ENCODE measurements at regions not wholly inside any gene's neighbourhood (a gene's known extent, or its start where the extent isn't known, plus 50 kb on each side); places are given as distances from the start of the nearest gene placed in this dataset.

DNA sequence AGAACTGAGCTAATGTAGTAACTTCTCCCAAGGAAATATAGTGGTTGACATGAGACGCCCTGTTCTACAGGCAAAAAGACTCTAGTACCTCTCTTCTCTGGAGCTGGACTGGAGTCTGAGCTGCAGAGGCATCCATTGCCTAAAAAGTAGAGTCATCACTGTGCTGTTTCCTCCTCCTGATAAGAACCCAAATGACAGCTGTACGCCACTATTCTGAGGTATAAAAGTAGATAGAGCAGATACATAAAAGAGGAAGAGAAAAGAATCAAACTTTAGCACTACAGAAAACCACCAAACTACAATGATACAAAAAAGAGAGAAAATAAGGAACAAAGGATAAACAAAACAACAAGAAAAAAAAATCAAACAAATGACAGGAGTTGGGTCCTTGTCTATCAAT, 1568.8 kb downstream of the PLA2G4A start:
- intact Hi-C loops (cut with DNase I, micrococcal nuclease) = no loop called here
- no peak for TF ChIP-seq CTCF (IDR thresholded peaks at IDR 0.05)
- Mint-ChIP-seq H3K4me1 (ENCODE audit: low read depth) (no peaks in the 10 kb centered on the region), H3K36me3 (ENCODE audit: low read depth) (no peaks in the 10 kb centered on the region), H3K4me3 (no peak overlapping the region), H3K27ac (no peak overlapping the region), H3K27me3 (no peaks in the 10 kb centered on the region), H3K9me3 (peaks cover 7% of the 10 kb centered on the region)
- POLR2A ChIA-PET = no interaction called here
- ATAC-seq (ENCODE audit: poor library complexity) = no peak
- no peak overlapping the region for H3K4me3 ChIP-seq (ENCODE audit: low read length)
- CTCF ChIA-PET = no interaction called here
- H3K36me3 ChIP-seq (ENCODE audit: insufficient read depth, low read length) = no peaks in the 10 kb centered on the region
- no peaks in the 10 kb centered on the region for H3K4me1 ChIP-seq (ENCODE audit: insufficient read depth, low read length)
- no peaks in the 10 kb centered on the region for H3K27me3 ChIP-seq (ENCODE audit: control insufficient read depth in 1 of 2, insufficient read depth in 2 of 2, low read length in 2 of 2)
- no peaks in the 10 kb centered on the region for H3K9me3 ChIP-seq (ENCODE audit: control insufficient read depth in 1 of 2, insufficient read depth in 1 of 2, low read length in 2 of 2)
- H3K27ac ChIP-seq (ENCODE audit: low read depth in 1 of 2, low read length in 2 of 2) = no peak overlapping the region
- no peak for DNase-seq

- Mint-ChIP-seq H3K36me3 (ENCODE audit: low read depth) (no peaks in the 10 kb centered on the region), H3K4me3 (no peak overlapping the region), H3K27me3 (no peaks in the 10 kb centered on the region), H3K4me1 (ENCODE audit: low read depth) (no peaks in the 10 kb centered on the region), H3K9me3 (peaks cover 7% of the 10 kb centered on the region), H3K27ac (no peak overlapping the region)
- ATAC-seq (ENCODE audit: poor library complexity) (no peak), DNase-seq (no peak)
- intact Hi-C loops (cut with DNase I, micrococcal nuclease) = no loop called here
- no peaks in the 10 kb centered on the region for H3K36me3 ChIP-seq (ENCODE audit: insufficient read depth, low read length)
- no peaks in the 10 kb centered on the region for H3K4me1 ChIP-seq (ENCODE audit: insufficient read depth, low read length)
- H3K27ac ChIP-seq (ENCODE audit: low read depth in 1 of 2, low read length in 2 of 2) = no peak overlapping the region
- no peaks in the 10 kb centered on the region for H3K27me3 ChIP-seq (ENCODE audit: control insufficient read depth in 1 of 2, insufficient read depth in 2 of 2, low read length in 2 of 2)
- POLR2A ChIA-PET = no interaction called here
- CTCF ChIA-PET = no interaction called here
- H3K4me3 ChIP-seq (ENCODE audit: low read length) = no peak overlapping the region
- no peak for TF ChIP-seq CTCF (IDR thresholded peaks at IDR 0.05)
- no peaks in the 10 kb centered on the region for H3K9me3 ChIP-seq (ENCODE audit: control insufficient read depth in 1 of 2, insufficient read depth in 1 of 2, low read length in 2 of 2)
Measured at GRCh38 chr1:188402986-188403385, 1574.2 kb downstream of the PLA2G4A start.

DNA sequence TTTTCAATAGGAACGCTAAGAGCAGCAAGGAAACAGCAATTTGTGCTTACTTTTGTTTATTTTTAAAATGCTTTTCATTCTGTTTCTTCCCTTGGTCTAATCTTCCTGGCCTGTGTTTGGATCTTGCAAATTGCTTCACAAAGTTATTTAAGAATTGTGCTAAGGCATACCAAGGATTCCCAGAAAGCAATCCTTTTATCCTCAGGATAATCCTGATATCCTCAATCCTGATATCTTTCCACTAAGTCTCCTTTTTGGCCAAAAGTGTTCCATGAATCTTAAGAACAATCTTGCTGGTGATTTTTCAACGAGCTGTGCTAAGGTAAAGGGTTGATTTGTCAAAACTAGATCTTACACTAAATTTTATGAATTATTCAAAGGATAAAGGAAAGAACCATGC, 1577.9 kb downstream of the PLA2G4A start:
- ATAC-seq (ENCODE audit: poor library complexity) (no peak), DNase-seq (no peak)
- no peak overlapping the region for H3K4me3 ChIP-seq (ENCODE audit: low read length)
- H3K4me3 Mint-ChIP-seq = no peak overlapping the region
- TF ChIP-seq CTCF (IDR thresholded peaks at IDR 0.05) = no peak
- H3K27ac Mint-ChIP-seq = no peak overlapping the region
- no peaks in the 10 kb centered on the region for H3K27me3 Mint-ChIP-seq
- intact Hi-C loops (cut with DNase I, micrococcal nuclease) = no loop called here
- H3K9me3 ChIP-seq (ENCODE audit: control insufficient read depth in 1 of 2, insufficient read depth in 1 of 2, low read length in 2 of 2) = no peaks in the 10 kb centered on the region
- H3K9me3 Mint-ChIP-seq = no peaks in the 10 kb centered on the region
- H3K27me3 ChIP-seq (ENCODE audit: control insufficient read depth in 1 of 2, insufficient read depth in 2 of 2, low read length in 2 of 2) = no peaks in the 10 kb centered on the region
- H3K36me3 ChIP-seq (ENCODE audit: insufficient read depth, low read length) = no peaks in the 10 kb centered on the region
- ChIA-PET POLR2A (no interaction called here), CTCF (no interaction called here)
- no peak overlapping the region for H3K27ac ChIP-seq (ENCODE audit: low read depth in 1 of 2, low read length in 2 of 2)
- no peaks in the 10 kb centered on the region for H3K4me1 Mint-ChIP-seq (ENCODE audit: low read depth)
- H3K4me1 ChIP-seq (ENCODE audit: insufficient read depth, low read length) = no peaks in the 10 kb centered on the region
- H3K36me3 Mint-ChIP-seq (ENCODE audit: low read depth) = no peaks in the 10 kb centered on the region
